Body of pancreas (tissue), 4 donors: ENCODE measurements at regions not wholly inside any gene's neighbourhood (a gene's known extent, or its start where the extent isn't known, plus 50 kb on each side); places are given as distances from the start of the nearest gene placed in this dataset.
"Not testable (repeated sequence)": the region's sequence is repeated elsewhere in the genome, so short reads cannot be mapped to it uniquely, and the experiment has no call there.

Experiments
- ATAC-seq: fragments of 150-250 bp; one replicate; pipeline ENCODE4 v1.9.1; 2016
- DNase-seq, 4 donors: peaks; one replicate each; pipeline ENCODE4 v3.0.0-alpha.2; 2019
- H3K27ac ChIP-seq, 4 donors: fragments of 200-600 bp; sonication (generic); 1 replicate in 3 of 4; 2 replicates in 1 of 4; pipeline versions ENCODE4 v1.5.1 to v1.6.1; 2016 to 2019; ENCODE audit warnings: mild to moderate bottlenecking in 1 of 4, mixed read lengths in 1 of 4, moderate library complexity in 1 of 4
- H3K27me3 ChIP-seq, 2 donors: fragments of 200-600 bp; sonication (generic); one replicate each; pipeline ENCODE4 v1.6.0; 2016; ENCODE audit warnings: mild to moderate bottlenecking in 1 of 2
- H3K36me3 ChIP-seq, 2 donors: fragments of 200-600 bp; sonication (generic); replicated peaks in 1 of 2; 2 replicates each; pipeline ENCODE4 v1.5.1; 2016; ENCODE audit warnings: low read depth in 2 of 2; ENCODE audit not compliant: insufficient read depth in 1 of 2
- H3K4me1 ChIP-seq: fragments of 200-600 bp; sonication (generic); one replicate; pipeline ENCODE4 v1.6.0; 2016
- H3K4me3 ChIP-seq, 2 donors: fragments of 200-600 bp; sonication (generic); 1 replicate in 1 of 2; 2 replicates in 1 of 2; pipeline ENCODE4 v1.5.1; 2016 to 2019
- H3K9me3 ChIP-seq, 3 donors: fragments of 200-600 bp; sonication (generic); 1 replicate in 2 of 3; 2 replicates in 1 of 3; pipeline ENCODE4 v1.5.1; 2016
- CTCF ChIP-seq, 7 experiments: fragments of 450-650 bp in 4 of 7; fragments of 200-600 bp in 3 of 7; sonication (generic) in 3 of 7; IDR thresholded peaks; one replicate each; pipeline ENCODE4 v1.5.1; 2016 to 2019; ENCODE audit warnings: antibody characterized with exemption in 7 of 7
- POLR2A ChIP-seq, 3 donors: fragments of 450-650 bp; IDR thresholded peaks; one replicate each; pipeline ENCODE4 v1.6.1; 2016; ENCODE audit warnings: antibody characterized with exemption in 3 of 3, mild to moderate bottlenecking in 2 of 3
- WGBS, 2 donors: methylation state at CpG; one replicate each; pipeline ENCODE4 v1.1.5; 2017; 5-methylcytosine and 5-hydroxymethylcytosine counted together
- intact Hi-C: fragments of 100-400 bp; cut with DNase I; formaldehyde crosslinking; loops from one replicate; pipeline ENCODE4 v1.15.1; 2023

- TF ChIP-seq POLR2A (IDR thresholded peaks at IDR 0.05) (no peak), CTCF (IDR thresholded peaks at IDR 0.05) (peak; percentile 60 to 79 (median 62))
- Histone ChIP-seq H3K4me1 (peaks cover 4% of the 10 kb centered on the region), H3K4me3 (no peak overlapping the region), H3K27ac (no peak overlapping the region), H3K9me3 (no peaks in the 10 kb centered on the region), H3K36me3 (no peaks in the 10 kb centered on the region), H3K27me3 (peaks cover 0 to 14% of the 10 kb centered on the region in 2 donors)
- intact Hi-C loops = no loop called here
- ATAC-seq = no peak
- DNase-seq = peak; percentile 35 to 64 (median 43)
- 18 to 20% methylated on average over 14 of the region's 14 CpGs for WGBS, 2 donors
Observed at GRCh38 chr1:165114022-165114888, 242.3 kb downstream of the LMX1A start.

DNA sequence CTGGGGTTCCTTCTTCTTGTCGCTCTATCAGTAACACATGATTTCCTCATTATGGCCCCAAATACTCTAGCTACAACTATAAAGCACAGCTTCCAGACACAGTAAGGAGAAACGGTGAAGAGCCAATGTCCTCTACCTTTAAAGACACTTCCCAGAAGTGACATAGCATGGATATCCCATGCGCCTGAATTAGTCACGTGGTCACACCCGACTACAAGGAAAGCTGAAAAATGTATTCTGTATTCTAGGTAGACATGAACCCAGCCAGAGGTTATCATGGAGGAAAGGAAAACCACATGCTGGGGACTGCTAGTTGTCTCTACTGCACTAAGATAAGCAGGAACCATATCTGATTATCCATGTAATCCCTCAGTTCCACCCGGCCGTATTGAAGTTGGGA is 244.3 kb downstream of the LMX1A start:
- TF ChIP-seq CTCF (IDR thresholded peaks at IDR 0.05) (no peak), POLR2A (IDR thresholded peaks at IDR 0.05) (no peak)
- DNase-seq = no peak
- Histone ChIP-seq H3K4me3 (no peak overlapping the region), H3K4me1 (no peaks in the 10 kb centered on the region), H3K27me3 (peaks cover 0 to 12% of the 10 kb centered on the region in 2 donors), H3K9me3 (no peaks in the 10 kb centered on the region), H3K36me3 (no peaks in the 10 kb centered on the region), H3K27ac (no peak overlapping the region)
- WGBS, 2 donors = 52 to 63% methylated on average over 7 of the region's 7 CpGs
- intact Hi-C loops = no loop called here
- no peak for ATAC-seq

- H3K4me1 ChIP-seq = no peaks in the 10 kb centered on the region
- intact Hi-C loops = no loop called here
- no peak for ATAC-seq
Observed at GRCh38 chr1:165109013-165109412, 247.5 kb downstream of the LMX1A start.

DNA sequence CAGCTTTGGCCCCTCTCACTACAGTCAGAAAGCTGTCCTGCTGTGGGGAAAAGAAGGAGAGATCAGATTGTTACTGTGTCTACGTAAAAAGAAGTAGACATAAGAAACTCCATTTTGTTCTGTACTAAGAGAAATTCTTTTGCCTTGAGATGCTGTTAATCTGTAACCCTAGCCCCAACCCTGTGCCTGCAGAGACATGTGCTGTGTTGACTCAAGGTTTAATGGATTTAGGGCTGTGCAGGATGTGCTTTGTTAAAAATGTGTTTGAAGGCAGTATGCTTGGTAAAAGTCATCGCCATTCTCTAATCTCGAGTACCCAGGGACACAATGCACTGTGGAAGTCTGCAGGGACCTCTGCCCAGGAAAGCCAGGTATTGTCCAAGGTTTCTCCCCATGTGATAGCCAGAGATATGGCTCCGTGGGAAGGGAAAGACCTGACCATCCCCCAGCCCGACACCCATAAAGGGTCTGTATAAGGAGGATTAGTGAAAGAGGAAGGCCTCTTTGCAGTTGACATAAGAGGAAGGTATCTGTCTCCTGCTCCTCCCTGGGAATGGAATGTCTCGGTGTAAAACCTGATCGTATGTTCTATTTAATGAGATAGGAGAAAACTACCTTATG is 263.9 kb downstream of the LMX1A start:
- DNase-seq, ATAC-seq, H3K27me3 ChIP-seq, intact Hi-C loops, H3K4me3 ChIP-seq, H3K27ac ChIP-seq, H3K36me3 ChIP-seq, H3K4me1 ChIP-seq: not testable (repeated sequence)
- 34 to 38% methylated on average over 6 to 7 of the region's 7 CpGs for WGBS, 2 donors
- peaks cover 0 to 10% (median 0%) of the 10 kb centered on the region in 3 donors for H3K9me3 ChIP-seq

More at GRCh38 chr1:165109013-165109412, 247.5 kb downstream of the LMX1A start:
- Histone ChIP-seq H3K36me3 (no peaks in the 10 kb centered on the region), H3K9me3 (no peaks in the 10 kb centered on the region), H3K27me3 (peaks cover 0 to 4% of the 10 kb centered on the region in 2 donors), H3K27ac (no peak overlapping the region), H3K4me3 (no peak overlapping the region)
- no peak for DNase-seq
- TF ChIP-seq POLR2A (IDR thresholded peaks at IDR 0.05) (no peak), CTCF (IDR thresholded peaks at IDR 0.05) (no peak)
- 18 to 23% methylated on average over 2 to 4 of the region's 4 CpGs for WGBS, 2 donors

GRCh38 chr1:165080253-165080896 is 276.1 kb downstream of the LMX1A start:
- intact Hi-C loops = no loop called here
- Histone ChIP-seq H3K4me1 (no peaks in the 10 kb centered on the region), H3K27ac (no peak overlapping the region), H3K27me3 (no peaks in the 10 kb centered on the region), H3K36me3 (no peaks in the 10 kb centered on the region), H3K4me3 (no peak overlapping the region), H3K9me3 (no peaks in the 10 kb centered on the region)
- ATAC-seq (no peak), DNase-seq (no peak)
- no peak for TF ChIP-seq CTCF (IDR thresholded peaks at IDR 0.05)
- no peak for TF ChIP-seq POLR2A (IDR thresholded peaks at IDR 0.05)
- 43 to 47% methylated on average over 4 of the region's 4 CpGs for WGBS, 2 donors
